WTC11 (cell line): ENCODE measurements at regions not wholly inside any gene's neighbourhood (a gene's known extent, or its start where the extent isn't known, plus 50 kb on each side); places are given as distances from the start of the nearest gene placed in this dataset.

Experiments used
- ATAC-seq: fragments of 200-7000 bp; cut with Tn5 transposase; 2 replicates; pipeline ENCODE4 v1.10.0; 2021; ENCODE audit warnings: mild to moderate bottlenecking, moderate library complexity
- CTCF ChIA-PET: fragments of 300-600 bp; sonication (Branson Sonifier 250); formaldehyde crosslinking; loops from one replicate; lab custom pipeline; 2021; ENCODE audit warnings: antibody characterized with exemption; lab: Charles Lee
- POLR2A ChIA-PET: fragments of 350-600 bp; sonication (Branson Sonifier 250); formaldehyde crosslinking; loops from one replicate; lab custom pipeline; 2021; ENCODE audit warnings: antibody characterized with exemption; lab: Charles Lee
- DNase-seq: peaks from one replicate; pipeline ENCODE4 v3.0.0; 2021; ENCODE audit warnings: low spot score
- H3K27ac Mint-ChIP-seq: 2 replicates; pipeline ENCODE4 v1.8.0; 2021; ENCODE audit warnings: mixed read lengths
- H3K27me3 Mint-ChIP-seq: 2 replicates; pipeline ENCODE4 v1.8.0; 2021; ENCODE audit warnings: low read depth, mild to moderate bottlenecking, moderate library complexity, mixed read lengths
- H3K36me3 Mint-ChIP-seq: 2 replicates; pipeline ENCODE4 v1.8.0; 2021; ENCODE audit warnings: mixed read lengths
- H3K4me1 Mint-ChIP-seq: 2 replicates; pipeline ENCODE4 v1.8.0; 2022; ENCODE audit warnings: mixed read lengths
- H3K4me3 Mint-ChIP-seq: 2 replicates; pipeline ENCODE4 v1.8.0; 2021; ENCODE audit warnings: mild to moderate bottlenecking, moderate library complexity, mixed read lengths
- H3K9me3 Mint-ChIP-seq: 2 replicates; pipeline ENCODE4 v1.8.0; 2021; ENCODE audit warnings: mixed read lengths
- AFF4 ChIP-seq: sonication (generic); formaldehyde crosslinking; IDR thresholded peaks from 2 replicates; pipeline ENCODE4 v1.8.1; 2023; ENCODE audit warnings: mild to moderate bottlenecking, missing genetic modification reagents, borderline replicate concordance
- ATF6 ChIP-seq: sonication (generic); formaldehyde crosslinking; IDR thresholded peaks from 2 replicates; pipeline ENCODE4 v1.8.1; 2023; ENCODE audit warnings: mild to moderate bottlenecking, missing genetic modification reagents
- ETV6 ChIP-seq: sonication (generic); formaldehyde crosslinking; IDR thresholded peaks from 2 replicates; pipeline ENCODE4 v1.8.1; 2022; ENCODE audit warnings: mild to moderate bottlenecking, missing genetic modification reagents
- HMGA2 ChIP-seq: fragments of 250-450 bp; sonication (Bioruptor Pico); IDR thresholded peaks from 2 replicates; pipeline ENCODE4 v1.4.0; 2021; ENCODE audit warnings: mild to moderate bottlenecking, moderate library complexity
- MXD4 ChIP-seq: fragments of 250-450 bp; sonication (Bioruptor Pico); IDR thresholded peaks from 2 replicates; pipeline ENCODE4 v1.8.0; 2021; ENCODE audit warnings: mild to moderate bottlenecking, moderate library complexity, borderline replicate concordance
- MYBL2 ChIP-seq: sonication (generic); formaldehyde crosslinking; IDR thresholded peaks from 2 replicates; pipeline ENCODE4 v1.8.1; 2023; ENCODE audit warnings: mild to moderate bottlenecking, moderate library complexity, missing genetic modification reagents
- NFYB ChIP-seq: sonication (generic); formaldehyde crosslinking; conservative IDR thresholded peaks from 2 replicates; pipeline ENCODE4 v1.8.0; 2022; ENCODE audit warnings: low read depth, missing genetic modification reagents
- RELA ChIP-seq: sonication (generic); formaldehyde crosslinking; IDR thresholded peaks from 2 replicates; pipeline ENCODE4 v1.8.1; 2022; ENCODE audit warnings: missing genetic modification reagents, mild to moderate bottlenecking, borderline replicate concordance
- RORB ChIP-seq: fragments of 250-450 bp; sonication (Bioruptor Pico); IDR thresholded peaks from 2 replicates; pipeline ENCODE4 v1.9.0; 2021; ENCODE audit warnings: mild to moderate bottlenecking
- SMAD4 ChIP-seq: sonication (generic); formaldehyde crosslinking; IDR thresholded peaks from 2 replicates; pipeline ENCODE4 v1.8.0; 2022; ENCODE audit warnings: mild to moderate bottlenecking, missing genetic modification reagents
- SOX15 ChIP-seq: fragments of 250-450 bp; sonication (Bioruptor Pico); IDR thresholded peaks from 2 replicates; pipeline ENCODE4 v1.9.0; 2021; ENCODE audit warnings: mild to moderate bottlenecking
- SP1 ChIP-seq: sonication (generic); formaldehyde crosslinking; conservative IDR thresholded peaks from 2 replicates; pipeline ENCODE4 v1.8.1; 2022; ENCODE audit warnings: missing genetic modification reagents
- TEAD4 ChIP-seq: sonication (generic); formaldehyde crosslinking; IDR thresholded peaks from 2 replicates; pipeline ENCODE4 v1.8.0; 2022; ENCODE audit warnings: mild to moderate bottlenecking, missing genetic modification reagents
- TP53 ChIP-seq: sonication (generic); formaldehyde crosslinking; IDR thresholded peaks from 2 replicates; pipeline ENCODE4 v1.8.1; 2023; ENCODE audit warnings: mild to moderate bottlenecking, missing genetic modification reagents
- USF2 ChIP-seq: sonication (generic); formaldehyde crosslinking; IDR thresholded peaks from 2 replicates; pipeline ENCODE4 v1.8.1; 2023; ENCODE audit warnings: mild to moderate bottlenecking, missing genetic modification reagents, moderate library complexity
- ZNF263 ChIP-seq: sonication (generic); formaldehyde crosslinking; IDR thresholded peaks from 2 replicates; pipeline ENCODE4 v1.8.1; 2022; ENCODE audit warnings: low read depth, mild to moderate bottlenecking, moderate library complexity, missing genetic modification reagents
- ZNF317 ChIP-seq: sonication (generic); formaldehyde crosslinking; IDR thresholded peaks from 2 replicates; pipeline ENCODE4 v1.8.1; 2023; ENCODE audit warnings: low read depth, mild to moderate bottlenecking, moderate library complexity, missing genetic modification reagents, borderline replicate concordance
- ZNF425 ChIP-seq: fragments of 250-450 bp; sonication (Bioruptor Pico); conservative IDR thresholded peaks from 2 replicates; pipeline ENCODE4 v1.9.0; 2021; ENCODE audit warnings: mild to moderate bottlenecking
- TF ChIP-seq, protein P1 (sequence below): sonication (generic); formaldehyde crosslinking; IDR thresholded peaks from 2 replicates; pipeline ENCODE4 v1.8.0; 2023; ENCODE audit warnings: mild to moderate bottlenecking, missing genetic modification reagents
- TF ChIP-seq, protein P2 (sequence below): sonication (generic); formaldehyde crosslinking; IDR thresholded peaks from 2 replicates; pipeline ENCODE4 v1.8.1; 2022; ENCODE audit warnings: missing genetic modification reagents, borderline replicate concordance

DNA sequence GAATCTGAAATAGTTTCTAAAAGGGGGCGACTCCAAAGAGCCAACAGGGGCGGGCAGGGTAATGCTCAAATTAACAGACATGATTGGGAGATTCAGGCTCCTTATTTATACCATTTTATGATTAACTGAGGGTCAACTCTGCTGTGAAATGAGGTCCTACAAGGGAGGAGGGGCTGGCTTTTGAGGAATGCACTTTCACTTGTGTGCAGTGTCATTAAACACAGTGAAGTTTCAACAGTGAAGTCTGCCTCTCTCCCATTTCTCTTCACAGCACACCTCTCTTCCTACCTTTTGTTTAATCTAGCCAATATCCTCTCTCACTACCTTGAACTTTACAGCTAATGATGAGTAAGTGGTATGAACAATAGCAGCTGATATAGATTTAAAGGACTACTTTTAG lies 557.3 kb upstream of the CITED2 start:
- ATAC-seq, result no peak
- peaks cover 4% of the 10 kb centered on the region; the same call in 1 of the 2 replicates for H3K4me1 Mint-ChIP-seq
- no peak overlapping the region for H3K4me3 Mint-ChIP-seq
- no peak overlapping the region for H3K27ac Mint-ChIP-seq
- no peaks in the 10 kb centered on the region for H3K27me3 Mint-ChIP-seq
- POLR2A ChIA-PET, result interaction anchor here (0.6 kb wide), 1 partner anchor 42 kb away, joined by 3 read pairs; no protein-coding TSS in a partner anchor
- no peak for TF ChIP-seq ATF6
- no peaks in the 10 kb centered on the region for H3K9me3 Mint-ChIP-seq
- DNase-seq, result no peak
- CTCF ChIA-PET, result no interaction called here
- no peaks in the 10 kb centered on the region for H3K36me3 Mint-ChIP-seq

- no peaks in the 10 kb centered on the region for H3K36me3 Mint-ChIP-seq
- H3K9me3 Mint-ChIP-seq, result no peaks in the 10 kb centered on the region
- TF ChIP-seq SP1 (no peak), ETV6 (CRISPR knock-in tag) (no peak), TP53 (no peak), AFF4 (CRISPR knock-in tag) (no peak), ZNF425 (CRISPR knock-in tag) (no peak), HMGA2 (no peak), USF2 (CRISPR knock-in tag) (no peak), RELA (CRISPR knock-in tag) (no peak), ZNF263 (CRISPR knock-in tag) (no peak)
- no peak overlapping the region for H3K27ac Mint-ChIP-seq
- no peak overlapping the region for H3K4me3 Mint-ChIP-seq
- H3K27me3 Mint-ChIP-seq, result no peaks in the 10 kb centered on the region
- ChIA-PET CTCF (no interaction called here), POLR2A (no interaction called here)
- H3K4me1 Mint-ChIP-seq, result peaks cover 8% of the 10 kb centered on the region
- ATAC-seq, result no peak
- DNase-seq, result no peak
These were observed 553.4 kb upstream of the CITED2 start for GRCh38 chr6:139927742-139928305.

GRCh38 chr6:139927236-139927635 lies 552.8 kb upstream of the CITED2 start:
- H3K36me3 Mint-ChIP-seq, result no peaks in the 10 kb centered on the region
- H3K27ac Mint-ChIP-seq, result no peak overlapping the region
- no peak for DNase-seq
- ATAC-seq, result peak; percentile 55; the same call in 1 of the 2 replicates
- no peaks in the 10 kb centered on the region for H3K27me3 Mint-ChIP-seq
- no peaks in the 10 kb centered on the region for H3K9me3 Mint-ChIP-seq
- no peak overlapping the region for H3K4me3 Mint-ChIP-seq
- POLR2A ChIA-PET, result no interaction called here
- CTCF ChIA-PET, result no interaction called here
- peaks cover 8% of the 10 kb centered on the region for H3K4me1 Mint-ChIP-seq
- TF ChIP-seq MXD4 (CRISPR knock-in tag), result no peak
- TF ChIP-seq, protein P1, sequence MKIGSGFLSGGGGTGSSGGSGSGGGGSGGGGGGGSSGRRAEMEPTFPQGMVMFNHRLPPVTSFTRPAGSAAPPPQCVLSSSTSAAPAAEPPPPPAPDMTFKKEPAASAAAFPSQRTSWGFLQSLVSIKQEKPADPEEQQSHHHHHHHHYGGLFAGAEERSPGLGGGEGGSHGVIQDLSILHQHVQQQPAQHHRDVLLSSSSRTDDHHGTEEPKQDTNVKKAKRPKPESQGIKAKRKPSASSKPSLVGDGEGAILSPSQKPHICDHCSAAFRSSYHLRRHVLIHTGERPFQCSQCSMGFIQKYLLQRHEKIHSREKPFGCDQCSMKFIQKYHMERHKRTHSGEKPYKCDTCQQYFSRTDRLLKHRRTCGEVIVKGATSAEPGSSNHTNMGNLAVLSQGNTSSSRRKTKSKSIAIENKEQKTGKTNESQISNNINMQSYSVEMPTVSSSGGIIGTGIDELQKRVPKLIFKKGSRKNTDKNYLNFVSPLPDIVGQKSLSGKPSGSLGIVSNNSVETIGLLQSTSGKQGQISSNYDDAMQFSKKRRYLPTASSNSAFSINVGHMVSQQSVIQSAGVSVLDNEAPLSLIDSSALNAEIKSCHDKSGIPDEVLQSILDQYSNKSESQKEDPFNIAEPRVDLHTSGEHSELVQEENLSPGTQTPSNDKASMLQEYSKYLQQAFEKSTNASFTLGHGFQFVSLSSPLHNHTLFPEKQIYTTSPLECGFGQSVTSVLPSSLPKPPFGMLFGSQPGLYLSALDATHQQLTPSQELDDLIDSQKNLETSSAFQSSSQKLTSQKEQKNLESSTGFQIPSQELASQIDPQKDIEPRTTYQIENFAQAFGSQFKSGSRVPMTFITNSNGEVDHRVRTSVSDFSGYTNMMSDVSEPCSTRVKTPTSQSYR, result no peak
- TF ChIP-seq, protein P2, sequence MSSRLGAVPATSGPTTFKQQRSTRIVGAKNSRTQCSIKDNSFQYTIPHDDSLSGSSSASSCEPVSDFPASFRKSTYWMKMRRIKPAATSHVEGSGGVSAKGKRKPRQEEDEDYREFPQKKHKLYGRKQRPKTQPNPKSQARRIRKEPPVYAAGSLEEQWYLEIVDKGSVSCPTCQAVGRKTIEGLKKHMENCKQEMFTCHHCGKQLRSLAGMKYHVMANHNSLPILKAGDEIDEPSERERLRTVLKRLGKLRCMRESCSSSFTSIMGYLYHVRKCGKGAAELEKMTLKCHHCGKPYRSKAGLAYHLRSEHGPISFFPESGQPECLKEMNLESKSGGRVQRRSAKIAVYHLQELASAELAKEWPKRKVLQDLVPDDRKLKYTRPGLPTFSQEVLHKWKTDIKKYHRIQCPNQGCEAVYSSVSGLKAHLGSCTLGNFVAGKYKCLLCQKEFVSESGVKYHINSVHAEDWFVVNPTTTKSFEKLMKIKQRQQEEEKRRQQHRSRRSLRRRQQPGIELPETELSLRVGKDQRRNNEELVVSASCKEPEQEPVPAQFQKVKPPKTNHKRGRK, result no peak
- TF ChIP-seq SOX15 (CRISPR knock-in tag), result no peak
- TF ChIP-seq TEAD4 (CRISPR knock-in tag), result no peak
- no peak for TF ChIP-seq ZNF263 (CRISPR knock-in tag)
- no peak for TF ChIP-seq SMAD4 (CRISPR knock-in tag)
- no peak for TF ChIP-seq RORB (CRISPR knock-in tag)
- TF ChIP-seq MYBL2 (CRISPR knock-in tag), result no peak
- no peak for TF ChIP-seq ZNF317 (CRISPR knock-in tag)
- no peak for TF ChIP-seq HMGA2
- TF ChIP-seq NFYB (CRISPR knock-in tag), result no peak
